B cell (primary cell): ENCODE measurements at regions not wholly inside any gene's neighbourhood (a gene's known extent, or its start where the extent isn't known, plus 50 kb on each side); places are given as distances from the start of the nearest gene placed in this dataset.

ENCODE experiments used
- CTCF ChIP-seq: fragments of 200-600 bp; IDR thresholded peaks from one replicate; pipeline ENCODE4 v1.8.0; 2022; ENCODE audit warnings: antibody characterized with exemption, mild to moderate bottlenecking
- EZH2 ChIP-seq: IDR thresholded peaks from 2 replicates; pipeline ENCODE4 v1.6.1; 2012; ENCODE audit warnings: borderline replicate concordance, low read depth, mild to moderate bottlenecking, moderate library complexity, low read length; ENCODE audit not compliant: insufficient read depth, poor library complexity, severe bottlenecking

GRCh38 chr4:71275004-71275403 lies 63.8 kb upstream of the SLC4A4 start:
- TF ChIP-seq EZH2 (no peak), CTCF (no peak)
